HG03571 (cell line): ENCODE measurements at regions not wholly inside any gene's neighbourhood (a gene's known extent, or its start where the extent isn't known, plus 50 kb on each side); places are given as distances from the start of the nearest gene placed in this dataset.

Experiments used
- ATAC-seq: cut with Tn5 transposase; IDR thresholded peaks from one replicate; pipeline ENCODE4 v1.9.1; 2021; ENCODE audit not compliant: unreplicated experiment

- ATAC-seq: no peak
Observed at GRCh38 chr10:131698986-131699385, 201.8 kb upstream of the PPP2R2D start.

GRCh38 chr10:131700032-131700431 is 200.8 kb upstream of the PPP2R2D start:
- ATAC-seq: no peak

GRCh38 chr10:131700506-131700905 is 200.3 kb upstream of the PPP2R2D start:
- no peak for ATAC-seq

DNA sequence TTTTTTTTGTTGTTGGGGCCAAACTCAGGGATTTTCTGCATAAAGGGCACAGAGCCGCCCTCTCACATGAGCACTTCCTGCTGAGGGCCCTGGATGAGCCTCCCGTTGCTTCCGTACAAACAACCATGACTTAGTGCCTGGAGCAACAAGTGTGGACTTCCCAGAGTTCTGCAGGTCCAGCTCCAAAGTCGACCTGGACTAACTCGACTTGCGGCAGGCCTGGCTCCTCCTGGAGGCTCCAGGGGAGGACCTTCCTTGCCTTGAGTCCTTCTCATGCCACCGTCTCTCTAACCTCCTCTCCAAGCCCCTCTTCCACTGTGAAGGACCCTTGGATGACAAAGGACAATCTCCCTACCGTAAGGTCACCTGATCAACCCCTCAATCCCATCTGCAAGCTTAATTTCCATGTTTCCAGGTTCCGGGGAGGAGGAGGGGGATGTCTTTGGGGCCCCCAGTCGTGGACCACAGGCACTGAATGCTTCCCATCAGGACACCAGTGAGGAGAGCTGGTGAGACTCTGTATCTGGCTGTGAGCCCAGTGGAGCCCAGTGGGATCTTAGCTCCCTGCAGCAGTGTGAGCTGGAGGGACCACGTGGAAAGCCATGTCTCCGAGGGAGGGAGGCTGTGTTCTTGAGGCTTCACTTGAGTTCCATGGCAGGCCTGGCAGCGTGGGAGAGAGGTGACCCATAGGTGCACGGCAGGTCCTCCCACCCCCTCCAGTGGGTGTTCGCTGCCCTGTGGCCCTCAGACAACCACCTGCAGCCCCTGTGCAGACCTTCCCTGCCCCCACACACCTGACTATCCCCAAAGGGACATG is 199.5 kb upstream of the PPP2R2D start:
- no peak for ATAC-seq

DNA sequence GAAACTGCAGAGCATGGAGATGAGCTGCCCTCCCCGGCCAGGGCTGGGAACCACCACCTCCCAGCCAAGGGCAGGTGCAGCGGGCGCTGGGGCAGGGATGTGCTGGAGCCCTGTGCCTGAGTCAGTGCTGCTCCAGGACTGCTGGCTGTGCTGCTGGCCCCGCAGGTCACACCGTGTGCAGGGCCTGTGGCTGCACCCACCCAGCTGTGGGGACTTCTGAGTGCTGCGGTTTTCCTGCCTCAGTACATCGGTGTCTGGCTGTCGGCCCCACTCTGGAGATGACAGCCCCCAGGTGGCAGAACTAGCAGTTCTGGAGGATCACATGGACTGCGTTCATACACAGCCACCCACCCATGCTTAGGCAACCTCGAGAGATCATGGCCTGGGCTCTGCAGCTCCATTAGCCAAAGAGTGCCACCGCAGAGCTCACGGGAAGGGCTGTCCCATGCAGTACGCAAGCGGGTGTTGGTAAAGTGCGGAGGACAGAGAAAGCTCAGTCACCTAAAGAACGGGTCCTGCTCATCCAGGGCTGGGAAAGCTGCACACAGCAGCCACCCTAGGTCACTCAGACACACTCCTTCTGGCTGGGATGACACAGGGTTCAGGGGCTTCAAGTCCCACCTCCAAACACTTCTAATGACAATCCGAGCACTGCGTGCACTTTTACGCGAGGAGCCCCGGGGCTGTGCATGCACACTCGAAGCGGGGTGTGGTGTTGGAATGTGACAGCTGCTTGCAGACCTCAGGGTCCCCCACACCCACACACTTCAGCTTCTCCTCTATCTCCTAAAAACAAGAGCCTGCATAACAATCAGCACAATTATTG is 198.1 kb upstream of the PPP2R2D start:
- ATAC-seq: no peak

DNA sequence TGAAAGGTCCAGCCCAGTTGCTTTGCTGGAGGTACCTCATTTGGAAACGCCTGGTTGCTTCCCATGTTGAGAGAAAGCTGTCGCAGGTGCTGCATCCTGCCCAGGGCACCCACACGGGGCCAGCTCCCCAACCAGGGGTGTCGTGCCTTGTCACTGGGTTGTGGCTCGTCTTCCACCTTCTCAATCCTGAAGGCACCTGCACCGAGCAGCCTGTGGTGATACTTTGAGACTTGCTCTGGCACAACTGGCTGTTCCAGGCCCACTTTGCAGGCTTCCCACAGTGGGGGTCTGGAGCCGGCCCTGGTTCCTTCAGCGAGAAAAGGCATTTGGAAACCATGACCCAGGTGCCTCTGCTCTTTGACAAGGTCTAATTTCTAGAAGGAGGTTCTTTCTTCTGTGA is 197.3 kb upstream of the PPP2R2D start:
- ATAC-seq: no peak

DNA sequence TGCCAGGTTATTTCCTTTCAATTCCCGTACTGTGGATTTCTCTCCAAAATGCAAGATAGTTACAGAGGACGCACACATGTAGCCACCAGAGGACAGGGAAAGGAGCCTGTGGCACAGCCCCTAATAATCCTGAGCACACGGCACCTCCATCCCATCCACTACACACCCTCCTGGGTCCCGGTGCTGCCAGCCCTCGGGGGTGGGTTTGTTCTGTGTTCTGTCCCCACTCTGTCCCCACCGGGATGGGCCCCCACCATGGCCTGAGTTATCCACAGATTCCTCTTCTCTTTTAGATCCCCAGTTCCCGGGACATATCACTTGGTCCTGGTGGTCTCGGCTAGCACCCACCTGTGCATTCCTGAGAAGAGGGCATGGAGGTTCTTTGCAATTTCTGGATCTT is 196.9 kb upstream of the PPP2R2D start:
- ATAC-seq: no peak

DNA sequence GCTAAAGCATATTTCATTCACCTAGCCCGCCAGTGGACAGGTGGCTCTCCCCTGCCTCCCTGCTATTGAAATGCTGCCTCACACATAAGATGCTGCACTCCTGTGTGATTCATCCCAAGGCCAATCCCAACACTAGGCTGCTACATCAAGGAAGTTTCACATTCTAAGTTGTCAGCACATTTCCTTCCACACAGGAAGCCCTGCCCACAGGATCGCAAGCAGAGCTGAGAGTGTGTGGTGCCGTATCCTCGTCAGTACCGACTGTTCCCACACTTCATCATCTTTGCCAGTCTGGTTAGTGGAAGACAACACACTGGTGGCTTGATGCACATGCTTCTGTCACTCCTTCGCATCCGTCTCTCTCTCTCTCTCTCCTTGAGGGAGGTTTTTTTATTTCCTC is 194.3 kb upstream of the PPP2R2D start:
- no peak for ATAC-seq

GRCh38 chr10:131706952-131707351 is 193.9 kb upstream of the PPP2R2D start:
- no peak for ATAC-seq

- ATAC-seq: no peak
Observed at GRCh38 chr10:131708225-131708880, 192.5 kb upstream of the PPP2R2D start.

GRCh38 chr10:131710142-131710861 is 190.5 kb upstream of the PPP2R2D start:
- ATAC-seq: no peak

GRCh38 chr10:131722121-131722520 is 178.7 kb upstream of the PPP2R2D start:
- ATAC-seq: no peak

- no peak for ATAC-seq
Observed at GRCh38 chr10:131722525-131723264, 178.1 kb upstream of the PPP2R2D start.

DNA sequence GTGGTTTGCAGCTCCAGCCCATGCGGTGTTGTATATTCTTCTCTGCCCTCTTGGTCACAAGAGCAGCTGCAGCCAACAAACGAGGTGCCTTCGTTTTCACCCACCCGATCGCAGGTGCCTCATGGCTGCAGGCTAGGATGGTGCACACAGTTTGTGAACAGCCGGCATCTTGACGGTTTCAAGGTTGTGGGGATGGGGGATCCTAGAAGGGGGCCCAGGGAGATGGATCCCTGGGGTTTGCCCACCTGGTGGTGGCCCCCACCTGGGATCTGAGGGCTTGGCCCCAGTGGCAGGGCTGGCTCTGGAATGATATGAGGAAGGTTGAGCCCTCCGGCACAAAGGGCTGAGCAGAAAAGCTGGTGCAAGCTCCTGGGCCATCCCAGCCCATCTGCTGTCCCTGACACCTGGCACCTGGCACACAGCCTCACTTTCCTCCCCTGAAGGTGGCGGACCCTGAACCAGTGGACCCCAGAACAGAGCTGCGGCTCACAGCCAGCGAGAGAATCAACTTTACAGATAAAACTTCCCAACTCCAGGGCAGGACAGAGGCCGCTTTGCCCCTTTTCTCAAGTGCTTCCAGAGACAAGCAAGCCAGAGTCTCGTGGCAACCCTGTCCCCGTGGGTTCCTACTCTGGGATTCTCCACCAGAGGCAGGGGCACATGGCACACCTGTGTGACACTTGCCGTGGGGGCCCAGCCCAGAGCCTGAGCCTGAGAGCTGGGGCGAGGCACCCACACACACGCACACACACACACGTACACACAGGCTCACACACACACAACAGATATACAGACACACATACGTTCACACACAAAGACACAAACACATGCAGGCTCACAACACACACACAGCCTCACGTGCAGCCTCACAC is 177.3 kb upstream of the PPP2R2D start:
- no peak for ATAC-seq

DNA sequence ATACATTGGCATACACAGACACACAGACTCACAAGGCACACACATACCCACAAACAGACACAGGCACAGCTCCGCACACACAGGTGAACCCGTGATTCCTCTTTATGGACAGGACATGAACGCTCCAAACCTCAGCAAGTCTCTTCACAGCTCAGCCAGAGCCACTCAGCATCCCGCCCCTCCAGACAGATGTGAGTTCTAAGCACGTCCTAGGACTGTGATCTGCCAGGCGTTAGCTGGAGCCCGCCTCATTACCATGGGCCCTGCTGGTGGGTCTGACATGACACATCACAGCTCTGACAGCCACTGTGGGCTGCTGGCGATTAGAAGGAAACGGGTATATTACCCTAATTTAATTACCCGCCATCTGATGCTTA is 176.7 kb upstream of the PPP2R2D start:
- no peak for ATAC-seq

DNA sequence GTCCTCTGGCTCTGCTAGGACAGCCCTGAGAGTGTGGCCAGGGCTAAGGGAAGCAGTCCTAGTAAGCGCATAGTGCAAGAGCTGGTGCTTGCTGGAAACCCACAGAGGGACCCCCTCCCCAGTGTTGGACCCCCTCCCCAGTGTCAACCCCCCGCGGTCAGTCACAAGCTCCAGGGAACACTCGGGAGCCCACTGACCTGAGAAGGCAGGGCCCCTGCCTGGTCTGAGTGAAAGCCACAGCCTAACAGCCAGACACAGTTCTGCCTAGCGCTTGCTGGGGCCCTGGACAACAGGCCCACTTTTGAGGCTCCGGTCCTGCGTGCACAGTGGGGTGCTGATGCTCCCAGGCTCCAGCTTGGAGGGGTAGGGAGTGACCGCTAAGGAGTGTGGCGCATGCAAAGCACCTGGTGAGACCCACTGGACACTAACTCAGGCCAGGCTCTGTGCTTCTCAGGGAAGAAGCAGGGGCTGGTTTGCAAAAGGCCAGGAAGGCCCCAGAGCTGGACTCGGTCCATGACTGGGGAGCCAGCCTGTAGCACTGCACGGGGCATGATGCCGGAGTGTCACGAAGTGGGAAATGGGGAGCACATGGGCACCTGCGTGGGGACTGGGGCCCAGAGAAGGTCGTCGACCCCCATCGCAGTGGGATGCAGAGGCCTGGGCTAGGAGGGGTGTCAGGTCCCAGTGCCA is 175.8 kb upstream of the PPP2R2D start:
- ATAC-seq: no peak

DNA sequence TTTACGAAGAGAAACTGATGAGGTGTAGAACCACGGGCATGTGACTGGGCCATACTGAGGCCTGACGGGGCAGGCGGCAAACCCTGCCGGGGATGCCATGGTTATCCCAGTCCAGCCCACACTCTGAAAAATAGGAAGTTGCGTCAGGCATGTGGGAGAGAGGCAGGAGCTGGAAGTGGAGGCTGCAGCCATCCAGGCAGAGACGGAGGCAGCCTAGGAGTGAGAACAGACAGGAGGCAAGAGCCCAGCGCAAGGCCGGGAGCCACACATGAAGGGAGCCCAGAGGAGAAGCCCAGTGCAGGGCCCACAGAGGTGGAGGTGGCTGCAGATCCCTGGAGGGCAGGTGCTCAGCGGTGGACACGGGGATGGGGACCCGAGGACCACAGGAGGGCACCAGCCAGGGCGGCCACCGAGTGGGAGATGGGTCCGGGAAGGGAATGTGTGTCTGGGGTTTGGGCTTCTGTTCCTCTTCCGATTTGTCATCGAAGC is 175.2 kb upstream of the PPP2R2D start:
- no peak for ATAC-seq

- no peak for ATAC-seq
Observed at GRCh38 chr10:131726076-131726880, 174.5 kb upstream of the PPP2R2D start.
